CD14-positive monocyte (primary cell): ENCODE measurements at regions not wholly inside any gene's neighbourhood (a gene's known extent, or its start where the extent isn't known, plus 50 kb on each side); places are given as distances from the start of the nearest gene placed in this dataset.

ENCODE experiments used
- DNase-seq, 3 donors: peaks; one replicate each; pipeline ENCODE4 v3.0.0-alpha.2; 2011 to 2022
- H2AFZ ChIP-seq: 2 replicates; pipeline ENCODE4 v1.6.0; 2012; ENCODE audit warnings: mild to moderate bottlenecking, low read depth, low read length, inconsistent platforms; ENCODE audit not compliant: insufficient read depth, poor library complexity, severe bottlenecking
- H3K27ac ChIP-seq, 2 donors: 1 replicate in 1 of 2; 2 replicates in 1 of 2; pipeline ENCODE4 v1.5.1; 2012 to 2013; ENCODE audit warnings: low read length in 2 of 2, control low read depth in 1 of 2, inconsistent platforms in 1 of 2, low read depth in 1 of 2, mild to moderate bottlenecking in 1 of 2
- H3K27me3 ChIP-seq, 2 donors: one replicate each; pipeline versions ENCODE4 v1.6.0 to v1.6.1; 2011 to 2013; ENCODE audit warnings: low read length in 2 of 2; ENCODE audit not compliant: control insufficient read depth in 2 of 2, insufficient read depth in 2 of 2
- H3K36me3 ChIP-seq, 2 donors: replicated peaks in 1 of 2; 1 replicate in 1 of 2; 2 replicates in 1 of 2; pipeline versions ENCODE4 v1.5.1 to v1.6.1; 2012 to 2013; ENCODE audit warnings: low read length in 2 of 2, control low read depth in 1 of 2, inconsistent platforms in 1 of 2, mild to moderate bottlenecking in 1 of 2; ENCODE audit not compliant: insufficient read depth in 2 of 2, control insufficient read depth in 1 of 2
- H3K4me1 ChIP-seq, 2 donors: 1 replicate in 1 of 2; 2 replicates in 1 of 2; pipeline versions ENCODE4 v1.5.1 to v1.6.1; 2012 to 2013; ENCODE audit warnings: low read length in 2 of 2, control low read depth in 1 of 2, inconsistent platforms in 1 of 2, mild to moderate bottlenecking in 1 of 2, moderate library complexity in 1 of 2; ENCODE audit not compliant: insufficient read depth in 2 of 2, control insufficient read depth in 1 of 2
- H3K4me2 ChIP-seq: replicated peaks from 2 replicates; pipeline ENCODE3; 2012; ENCODE audit warnings: low read length, moderate library complexity, mild to moderate bottlenecking; ENCODE audit not compliant: poor library complexity, severe bottlenecking; ENCODE audit errors: extremely low read depth
- H3K4me3 ChIP-seq, 3 experiments: fragments of 200-600 bp in 1 of 3; sonication (generic) in 1 of 3; replicated peaks in 1 of 3; 1 replicate in 2 of 3; 2 replicates in 1 of 3; pipeline ENCODE4 v1.5.1; 2011 to 2013; ENCODE audit warnings: low read length in 3 of 3, mild to moderate bottlenecking in 3 of 3, control low read depth in 2 of 3, low read depth in 2 of 3, inconsistent platforms in 1 of 3, moderate library complexity in 1 of 3
- H3K79me2 ChIP-seq: 2 replicates; pipeline ENCODE4 v1.6.0; 2012; ENCODE audit warnings: mild to moderate bottlenecking, control low read depth, inconsistent platforms, low read length, moderate library complexity; ENCODE audit not compliant: insufficient read depth
- H3K9ac ChIP-seq: 2 replicates; pipeline ENCODE4 v1.6.0; 2017; ENCODE audit warnings: low read length, mild to moderate bottlenecking; ENCODE audit not compliant: insufficient read depth, poor library complexity, severe bottlenecking
- H3K9me3 ChIP-seq, 2 donors: replicated peaks in 1 of 2; 1 replicate in 1 of 2; 2 replicates in 1 of 2; pipeline versions ENCODE4 v1.5.1 to v1.6.1; 2012 to 2013; ENCODE audit warnings: low read length in 2 of 2, control low read depth in 1 of 2; ENCODE audit not compliant: control insufficient read depth in 1 of 2, insufficient read depth in 1 of 2
- H4K20me1 ChIP-seq: 2 replicates; pipeline ENCODE4 v1.6.0; 2012; ENCODE audit warnings: mild to moderate bottlenecking, low read length, control low read depth, moderate library complexity; ENCODE audit not compliant: insufficient read depth
- H3K27ac Mint-ChIP-seq, 7 donors: one replicate each; pipeline ENCODE4 v1.8.0; 2020; ENCODE audit warnings: mild to moderate bottlenecking in 7 of 7, mixed read lengths in 7 of 7, moderate library complexity in 6 of 7, inconsistent platforms in 2 of 7
- H3K27me3 Mint-ChIP-seq, 3 donors: one replicate each; pipeline ENCODE4 v1.8.0; 2021 to 2022; ENCODE audit warnings: low read depth in 3 of 3, mild to moderate bottlenecking in 3 of 3, mixed read lengths in 3 of 3, moderate library complexity in 3 of 3, inconsistent platforms in 1 of 3
- H3K36me3 Mint-ChIP-seq, 2 donors: one replicate each; pipeline ENCODE4 v1.8.0; 2020; ENCODE audit warnings: mixed read lengths in 2 of 2, inconsistent platforms in 1 of 2, mild to moderate bottlenecking in 1 of 2
- H3K4me1 Mint-ChIP-seq: one replicate; pipeline ENCODE4 v1.8.0; 2020; ENCODE audit warnings: mild to moderate bottlenecking, mixed read lengths
- H3K4me3 Mint-ChIP-seq, 2 donors: one replicate each; pipeline ENCODE4 v1.8.0; 2020; ENCODE audit warnings: mild to moderate bottlenecking in 2 of 2, mixed read lengths in 2 of 2, moderate library complexity in 1 of 2
- H3K9me3 Mint-ChIP-seq, 7 donors: one replicate each; pipeline ENCODE4 v1.8.0; 2020 to 2022; ENCODE audit warnings: mixed read lengths in 7 of 7, mild to moderate bottlenecking in 6 of 7, moderate library complexity in 6 of 7, inconsistent platforms in 2 of 7
- WGBS: methylation state at CpG from one replicate; pipeline ENCODE4 v1.1.5; 2013; ENCODE audit warnings: missing lambda C conversion rate; ENCODE audit not compliant: insufficient coverage; 5-methylcytosine and 5-hydroxymethylcytosine counted together
- intact Hi-C, 2 donors: fragments of 100-400 bp; cut with micrococcal nuclease; formaldehyde crosslinking; loops; one replicate each; pipeline versions ENCODE4 v1.15.0 to v1.15.1; 2023
- TF ChIP-seq, protein P1 (sequence below): fragments of 200-600 bp; IDR thresholded peaks from one replicate; pipeline ENCODE4 v1.8.0; 2022; ENCODE audit warnings: antibody characterized with exemption, mild to moderate bottlenecking

GRCh38 chr21:23579573-23579972 lies 2027.7 kb downstream of the MRPL39 start:
- no peak overlapping the region for H3K4me3 Mint-ChIP-seq
- H3K27ac Mint-ChIP-seq = no peak overlapping the region
- no peak overlapping the region for H3K9ac ChIP-seq
- no peaks in the 10 kb centered on the region for H3K9me3 ChIP-seq
- H3K36me3 Mint-ChIP-seq = no peaks in the 10 kb centered on the region
- no peaks in the 10 kb centered on the region for H3K4me1 ChIP-seq
- H3K27me3 Mint-ChIP-seq = peaks cover 0 to 2% (median 0%) of the 10 kb centered on the region in 3 donors
- no peak overlapping the region for H3K27ac ChIP-seq
- H3K36me3 ChIP-seq = no peaks in the 10 kb centered on the region
- H3K27me3 ChIP-seq = no peaks in the 10 kb centered on the region
- no peaks in the 10 kb centered on the region for H4K20me1 ChIP-seq
- no peak overlapping the region for H3K4me2 ChIP-seq
- no peak overlapping the region for H3K4me3 ChIP-seq
- intact Hi-C loops = no loop called here
- TF ChIP-seq, protein P1, sequence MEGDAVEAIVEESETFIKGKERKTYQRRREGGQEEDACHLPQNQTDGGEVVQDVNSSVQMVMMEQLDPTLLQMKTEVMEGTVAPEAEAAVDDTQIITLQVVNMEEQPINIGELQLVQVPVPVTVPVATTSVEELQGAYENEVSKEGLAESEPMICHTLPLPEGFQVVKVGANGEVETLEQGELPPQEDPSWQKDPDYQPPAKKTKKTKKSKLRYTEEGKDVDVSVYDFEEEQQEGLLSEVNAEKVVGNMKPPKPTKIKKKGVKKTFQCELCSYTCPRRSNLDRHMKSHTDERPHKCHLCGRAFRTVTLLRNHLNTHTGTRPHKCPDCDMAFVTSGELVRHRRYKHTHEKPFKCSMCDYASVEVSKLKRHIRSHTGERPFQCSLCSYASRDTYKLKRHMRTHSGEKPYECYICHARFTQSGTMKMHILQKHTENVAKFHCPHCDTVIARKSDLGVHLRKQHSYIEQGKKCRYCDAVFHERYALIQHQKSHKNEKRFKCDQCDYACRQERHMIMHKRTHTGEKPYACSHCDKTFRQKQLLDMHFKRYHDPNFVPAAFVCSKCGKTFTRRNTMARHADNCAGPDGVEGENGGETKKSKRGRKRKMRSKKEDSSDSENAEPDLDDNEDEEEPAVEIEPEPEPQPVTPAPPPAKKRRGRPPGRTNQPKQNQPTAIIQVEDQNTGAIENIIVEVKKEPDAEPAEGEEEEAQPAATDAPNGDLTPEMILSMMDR = no peak
- H3K4me1 Mint-ChIP-seq = no peaks in the 10 kb centered on the region
- no peaks in the 10 kb centered on the region for H3K79me2 ChIP-seq
- DNase-seq = no peak
- no peak overlapping the region for H2AFZ ChIP-seq
- no peaks in the 10 kb centered on the region for H3K9me3 Mint-ChIP-seq

GRCh38 chr21:23578027-23578426 lies 2029.3 kb downstream of the MRPL39 start:
- no peak overlapping the region for H3K27ac ChIP-seq
- H3K4me2 ChIP-seq = no peak overlapping the region
- Mint-ChIP-seq H3K36me3 (no peaks in the 10 kb centered on the region), H3K9me3 (no peaks in the 10 kb centered on the region), H3K27me3 (peaks cover 0 to 2% (median 0%) of the 10 kb centered on the region in 3 donors), H3K27ac (no peak overlapping the region), H3K4me3 (no peak overlapping the region), H3K4me1 (no peaks in the 10 kb centered on the region)
- no CpG with 5 or more reads among the region's 1 CpG for WGBS
- H3K9me3 ChIP-seq = no peaks in the 10 kb centered on the region
- no peaks in the 10 kb centered on the region for H3K79me2 ChIP-seq
- no peak overlapping the region for H2AFZ ChIP-seq
- no peaks in the 10 kb centered on the region for H3K4me1 ChIP-seq
- no peaks in the 10 kb centered on the region for H3K27me3 ChIP-seq
- DNase-seq = no peak
- no peaks in the 10 kb centered on the region for H3K36me3 ChIP-seq
- TF ChIP-seq, protein P1 = no peak
- H4K20me1 ChIP-seq = no peaks in the 10 kb centered on the region
- no peak overlapping the region for H3K4me3 ChIP-seq
- H3K9ac ChIP-seq = no peak overlapping the region
- intact Hi-C loops = no loop called here
